RWPE2 (cell line): ENCODE measurements at regions not wholly inside any gene's neighbourhood (a gene's known extent, or its start where the extent isn't known, plus 50 kb on each side); places are given as distances from the start of the nearest gene placed in this dataset.

ENCODE experiments used
- ATAC-seq: fragments of 200-7000 bp; cut with Tn5 transposase; 3 replicates; pipeline ENCODE4 v1.9.1; 2021; ENCODE audit warnings: low read depth
- DNase-seq: peaks from one replicate; pipeline ENCODE4 v3.0.0-alpha.2; 2020; ENCODE audit warnings: low spot score
- H3K27ac ChIP-seq: fragments of 450-650 bp; 2 replicates; pipeline ENCODE4 v1.5.1; 2017; ENCODE audit warnings: mild to moderate bottlenecking; ENCODE audit not compliant: poor library complexity, severe bottlenecking
- H3K27me3 ChIP-seq: fragments of 250-450 bp; sonication (Bioruptor Pico); 2 replicates; pipeline ENCODE4 v1.5.1; 2021; ENCODE audit warnings: mild to moderate bottlenecking, moderate library complexity; ENCODE audit not compliant: insufficient read depth, poor library complexity, severe bottlenecking
- H3K36me3 ChIP-seq: fragments of 250-450 bp; sonication (Bioruptor Pico); 2 replicates; pipeline ENCODE4 v1.5.1; 2020; ENCODE audit warnings: low read depth, mild to moderate bottlenecking, moderate library complexity
- H3K4me1 ChIP-seq: fragments of 250-450 bp; sonication (Bioruptor Pico); 2 replicates; pipeline ENCODE4 v1.5.1; 2021; ENCODE audit warnings: mild to moderate bottlenecking, moderate library complexity; ENCODE audit not compliant: insufficient read depth, poor library complexity, severe bottlenecking
- H3K4me3 ChIP-seq: fragments of 250-450 bp; sonication (Bioruptor Pico); 2 replicates; pipeline ENCODE4 v1.5.1; 2021; ENCODE audit warnings: mild to moderate bottlenecking, moderate library complexity; ENCODE audit not compliant: severe bottlenecking
- H3K9me3 ChIP-seq: fragments of 250-450 bp; sonication (Bioruptor Pico); 2 replicates; pipeline ENCODE4 v1.5.1; 2021; ENCODE audit warnings: mild to moderate bottlenecking, moderate library complexity; ENCODE audit not compliant: severe bottlenecking
- TF ChIP-seq, protein P1 (sequence below): fragments of 450-650 bp; IDR thresholded peaks from one replicate; pipeline ENCODE4 v1.5.1; 2017; ENCODE audit warnings: mild to moderate bottlenecking, moderate library complexity; ENCODE audit not compliant: poor library complexity, severe bottlenecking

DNA sequence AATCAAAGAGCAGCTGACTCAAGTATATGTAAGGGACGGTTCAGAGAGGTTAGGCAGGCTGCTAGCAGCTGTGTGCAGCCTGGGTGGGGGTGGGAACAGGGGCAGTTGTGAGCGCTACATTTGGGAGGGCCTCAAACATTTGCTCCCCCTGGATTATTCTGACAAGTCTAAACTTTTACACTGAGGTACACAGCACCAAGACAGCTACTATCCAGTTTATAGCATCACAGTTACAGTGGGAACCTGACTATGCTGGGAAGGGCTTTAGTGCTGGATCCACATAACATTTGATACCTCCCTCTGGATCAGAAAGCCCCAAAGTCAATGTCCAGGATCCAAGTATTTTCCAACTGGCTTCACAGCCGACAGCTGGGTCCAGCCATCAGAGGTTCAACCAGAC, 55.8 kb upstream of the GIMD1 start:
- Histone ChIP-seq H3K27me3 (no peaks in the 10 kb centered on the region), H3K4me3 (no peak overlapping the region), H3K36me3 (no peaks in the 10 kb centered on the region), H3K9me3 (no peaks in the 10 kb centered on the region), H3K4me1 (peaks cover 10% of the 10 kb centered on the region), H3K27ac (no peak overlapping the region)
- TF ChIP-seq, protein P1, sequence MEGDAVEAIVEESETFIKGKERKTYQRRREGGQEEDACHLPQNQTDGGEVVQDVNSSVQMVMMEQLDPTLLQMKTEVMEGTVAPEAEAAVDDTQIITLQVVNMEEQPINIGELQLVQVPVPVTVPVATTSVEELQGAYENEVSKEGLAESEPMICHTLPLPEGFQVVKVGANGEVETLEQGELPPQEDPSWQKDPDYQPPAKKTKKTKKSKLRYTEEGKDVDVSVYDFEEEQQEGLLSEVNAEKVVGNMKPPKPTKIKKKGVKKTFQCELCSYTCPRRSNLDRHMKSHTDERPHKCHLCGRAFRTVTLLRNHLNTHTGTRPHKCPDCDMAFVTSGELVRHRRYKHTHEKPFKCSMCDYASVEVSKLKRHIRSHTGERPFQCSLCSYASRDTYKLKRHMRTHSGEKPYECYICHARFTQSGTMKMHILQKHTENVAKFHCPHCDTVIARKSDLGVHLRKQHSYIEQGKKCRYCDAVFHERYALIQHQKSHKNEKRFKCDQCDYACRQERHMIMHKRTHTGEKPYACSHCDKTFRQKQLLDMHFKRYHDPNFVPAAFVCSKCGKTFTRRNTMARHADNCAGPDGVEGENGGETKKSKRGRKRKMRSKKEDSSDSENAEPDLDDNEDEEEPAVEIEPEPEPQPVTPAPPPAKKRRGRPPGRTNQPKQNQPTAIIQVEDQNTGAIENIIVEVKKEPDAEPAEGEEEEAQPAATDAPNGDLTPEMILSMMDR = no peak
- no peak for ATAC-seq
- no peak for DNase-seq

DNA sequence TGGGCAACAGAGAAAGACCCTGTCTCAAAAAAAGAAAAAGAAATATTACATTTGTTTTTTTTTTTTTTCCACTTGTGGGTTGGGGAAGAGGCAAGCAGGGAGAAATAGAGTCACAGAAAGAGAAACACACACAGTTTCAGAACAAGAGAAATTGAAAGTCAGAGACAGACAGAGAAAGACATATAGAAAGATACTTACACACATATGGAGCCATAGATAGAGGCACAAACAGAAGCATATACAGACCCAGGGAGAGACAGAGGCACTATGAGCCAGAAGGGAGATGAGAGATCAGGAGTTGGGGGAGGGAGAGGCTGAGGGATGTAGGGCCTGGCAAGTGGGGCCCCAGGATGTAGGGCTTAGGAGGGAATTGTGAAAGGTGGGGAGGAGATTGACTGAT, 55.2 kb upstream of the GIMD1 start:
- H3K4me1 ChIP-seq = peaks cover 10% of the 10 kb centered on the region
- no peak overlapping the region for H3K27ac ChIP-seq
- DNase-seq (no peak), ATAC-seq (no peak)
- H3K36me3 ChIP-seq = no peaks in the 10 kb centered on the region
- H3K9me3 ChIP-seq = no peaks in the 10 kb centered on the region
- no peak overlapping the region for H3K4me3 ChIP-seq
- H3K27me3 ChIP-seq = no peaks in the 10 kb centered on the region
- TF ChIP-seq, protein P1 = no peak

DNA sequence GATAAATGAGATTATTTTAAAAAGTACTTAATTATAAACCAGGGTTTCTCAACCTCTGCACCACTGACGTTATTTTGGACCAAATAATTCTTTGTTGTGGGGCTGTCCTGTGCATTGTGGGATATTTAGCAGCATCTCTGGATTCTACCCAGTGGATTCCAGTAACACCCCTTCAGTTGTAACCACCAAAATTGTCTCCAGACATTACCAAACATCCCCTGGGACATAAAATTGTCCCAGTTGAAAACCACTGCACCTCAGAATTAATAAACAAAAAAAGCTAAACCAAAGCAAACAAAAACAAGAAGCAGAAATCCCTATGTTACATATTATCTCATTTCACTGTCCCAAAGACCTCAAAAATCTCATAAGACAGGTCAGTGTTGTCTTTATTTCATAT, 54.2 kb upstream of the GIMD1 start:
- H3K4me1 ChIP-seq = peaks cover 10% of the 10 kb centered on the region
- no peak for DNase-seq

DNA sequence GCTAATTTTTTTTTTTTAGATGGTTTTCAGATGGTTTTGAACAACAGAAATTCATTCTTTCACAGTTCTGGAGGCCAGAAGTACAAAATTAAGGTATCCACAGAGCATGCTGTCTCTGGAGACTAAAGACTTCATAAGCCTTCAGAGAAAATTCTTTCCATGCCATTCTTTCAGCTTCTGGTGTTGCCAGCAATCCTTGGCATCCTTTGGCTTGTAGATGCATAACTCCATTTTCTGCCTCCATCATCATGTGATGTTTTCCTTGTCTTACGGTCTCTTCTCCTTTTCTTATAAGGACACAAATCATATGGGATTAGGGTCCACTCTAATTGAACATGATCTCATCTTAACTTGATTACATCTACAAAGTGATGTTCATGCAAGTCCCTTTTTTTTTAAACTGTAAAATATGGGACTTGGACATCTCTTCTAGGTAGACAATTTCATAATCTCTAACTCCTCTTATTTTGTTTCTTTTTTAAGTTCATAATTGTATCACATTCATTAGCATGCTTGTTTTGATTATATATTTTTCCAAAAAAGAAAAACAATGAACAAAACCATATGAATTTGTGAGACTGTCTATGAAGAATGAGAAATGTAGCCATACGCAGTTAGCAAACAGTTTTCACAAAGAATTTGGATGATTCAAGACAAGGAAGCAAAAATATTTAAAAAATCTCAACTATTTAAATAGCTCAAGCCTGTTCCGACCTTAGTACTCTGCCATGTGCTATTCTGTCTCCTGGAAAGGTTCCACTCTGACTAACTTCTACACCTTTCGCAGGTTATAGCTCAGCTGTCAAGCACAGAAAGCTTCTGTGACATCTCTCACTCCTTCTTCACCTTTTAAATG, 53.1 kb upstream of the GIMD1 start:
- DNase-seq = no peak

More for the DNA sequence above, 54.2 kb upstream of the GIMD1 start:
- no peaks in the 10 kb centered on the region for H3K9me3 ChIP-seq
- TF ChIP-seq, protein P1 = no peak
- H3K27me3 ChIP-seq = no peaks in the 10 kb centered on the region
- no peak for ATAC-seq
- H3K27ac ChIP-seq = no peak overlapping the region
- H3K36me3 ChIP-seq = no peaks in the 10 kb centered on the region
- H3K4me3 ChIP-seq = no peak overlapping the region

More for the DNA sequence above, 53.1 kb upstream of the GIMD1 start:
- Histone ChIP-seq H3K4me3 (no peak overlapping the region), H3K4me1 (peaks cover 10% of the 10 kb centered on the region), H3K9me3 (no peaks in the 10 kb centered on the region), H3K36me3 (no peaks in the 10 kb centered on the region), H3K27me3 (no peaks in the 10 kb centered on the region), H3K27ac (peak overlapping the region; percentile 29)
- TF ChIP-seq, protein P1 = no peak
- peak; percentile 91 for ATAC-seq
